Stimulated activated naive CD8-positive, alpha-beta T cell treated with anti-CD3 and anti-CD28 coated beads, Interleukin-15, Interleukin-2, amounts not matched to agents 100 ng/mL and 50 ng/mL, for 24 hours (primary cell): ENCODE measurements at regions not wholly inside any gene's neighbourhood (a gene's known extent, or its start where the extent isn't known, plus 50 kb on each side); places are given as distances from the start of the nearest gene placed in this dataset.

Source experiments
- H3K27ac Mint-ChIP-seq: one replicate; pipeline ENCODE4 v1.8.0; 2021; ENCODE audit warnings: mild to moderate bottlenecking, mixed read lengths
- H3K27me3 Mint-ChIP-seq: one replicate; pipeline ENCODE4 v1.8.0; 2021; ENCODE audit warnings: mixed read lengths
- H3K36me3 Mint-ChIP-seq: one replicate; pipeline ENCODE4 v1.8.0; 2021; ENCODE audit warnings: low read depth, mixed read lengths
- H3K4me1 Mint-ChIP-seq: one replicate; pipeline ENCODE4 v1.8.0; 2021; ENCODE audit warnings: low read depth, mixed read lengths
- H3K4me3 Mint-ChIP-seq: one replicate; pipeline ENCODE4 v1.8.0; 2021; ENCODE audit warnings: mild to moderate bottlenecking, mixed read lengths
- H3K9me3 Mint-ChIP-seq: one replicate; pipeline ENCODE4 v1.8.0; 2021; ENCODE audit warnings: mixed read lengths

DNA sequence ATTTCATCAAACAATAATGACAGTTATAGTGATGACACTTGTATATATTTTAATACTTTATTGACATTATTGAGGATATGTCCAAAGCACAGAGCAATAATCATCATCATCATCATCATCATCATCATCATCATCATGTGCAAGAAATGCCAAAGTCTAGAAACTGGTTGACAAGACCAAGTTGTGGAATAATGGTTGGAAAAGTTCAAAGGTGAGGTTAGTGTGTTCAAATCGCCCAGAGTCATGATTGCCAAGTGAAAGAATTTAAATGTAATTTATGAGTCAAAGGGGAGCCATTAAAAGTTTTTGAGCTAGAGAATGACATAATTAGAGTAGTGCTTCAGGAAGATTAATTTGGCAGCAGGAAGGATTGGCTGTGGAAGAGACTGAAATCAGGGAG lies 852.4 kb downstream of the SORCS1 start:
- H3K9me3 Mint-ChIP-seq: peaks cover 8% of the 10 kb centered on the region
- no peak overlapping the region for H3K27ac Mint-ChIP-seq
- H3K36me3 Mint-ChIP-seq: no peaks in the 10 kb centered on the region
- no peaks in the 10 kb centered on the region for H3K4me1 Mint-ChIP-seq
- no peak overlapping the region for H3K4me3 Mint-ChIP-seq
- no peaks in the 10 kb centered on the region for H3K27me3 Mint-ChIP-seq

- Mint-ChIP-seq H3K9me3 (peaks cover 8% of the 10 kb centered on the region), H3K27ac (no peak overlapping the region), H3K4me3 (no peak overlapping the region), H3K27me3 (no peaks in the 10 kb centered on the region), H3K36me3 (no peaks in the 10 kb centered on the region), H3K4me1 (no peaks in the 10 kb centered on the region)
Observed at GRCh38 chr10:106311590-106311989, 852.9 kb downstream of the SORCS1 start.

DNA sequence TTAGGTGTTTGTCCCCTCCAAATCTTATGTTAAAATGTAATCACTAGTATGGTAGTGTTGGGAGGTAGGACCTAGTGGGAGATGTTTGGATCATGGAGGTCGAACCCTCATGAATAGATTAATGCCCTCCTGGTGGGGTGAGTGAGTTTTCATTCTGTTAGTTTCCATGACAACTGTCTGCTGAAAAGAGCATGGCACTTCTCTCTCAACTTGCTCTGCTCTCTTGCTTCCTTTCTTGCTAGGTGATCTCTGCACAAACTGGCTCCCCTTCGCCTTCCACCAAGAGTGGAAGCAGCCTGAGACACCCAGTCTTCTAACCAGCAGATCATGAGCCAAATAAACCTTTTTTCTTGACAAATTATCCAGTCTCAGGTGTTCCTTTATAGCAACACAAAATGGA lies 853.9 kb downstream of the SORCS1 start:
- no peaks in the 10 kb centered on the region for H3K27me3 Mint-ChIP-seq
- H3K27ac Mint-ChIP-seq: no peak overlapping the region
- H3K36me3 Mint-ChIP-seq: no peaks in the 10 kb centered on the region
- no peaks in the 10 kb centered on the region for H3K4me1 Mint-ChIP-seq
- H3K9me3 Mint-ChIP-seq: peaks cover 8% of the 10 kb centered on the region
- H3K4me3 Mint-ChIP-seq: no peak overlapping the region

DNA sequence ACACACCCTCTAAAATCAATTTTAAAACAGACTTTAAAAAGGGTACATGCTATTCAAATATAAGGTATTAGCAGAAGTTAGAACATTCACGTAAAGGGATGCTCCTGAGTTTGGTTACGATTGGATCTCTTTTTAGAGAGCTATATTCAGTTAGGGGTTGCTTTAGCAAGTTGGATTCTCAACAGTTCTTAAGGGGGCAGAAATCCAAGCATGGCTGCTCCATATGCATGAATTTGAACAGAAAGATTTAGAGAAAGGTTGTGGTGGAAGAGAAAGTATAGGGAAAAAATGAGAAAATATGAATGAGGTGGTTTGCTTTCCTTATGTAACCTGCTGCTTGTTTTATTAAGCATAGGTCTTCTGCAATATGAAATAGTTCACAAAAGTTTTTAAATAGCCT lies 855.1 kb downstream of the SORCS1 start:
- Mint-ChIP-seq H3K36me3 (no peaks in the 10 kb centered on the region), H3K27ac (no peak overlapping the region), H3K27me3 (no peaks in the 10 kb centered on the region), H3K9me3 (peaks cover 8% of the 10 kb centered on the region), H3K4me1 (no peaks in the 10 kb centered on the region), H3K4me3 (no peak overlapping the region)

DNA sequence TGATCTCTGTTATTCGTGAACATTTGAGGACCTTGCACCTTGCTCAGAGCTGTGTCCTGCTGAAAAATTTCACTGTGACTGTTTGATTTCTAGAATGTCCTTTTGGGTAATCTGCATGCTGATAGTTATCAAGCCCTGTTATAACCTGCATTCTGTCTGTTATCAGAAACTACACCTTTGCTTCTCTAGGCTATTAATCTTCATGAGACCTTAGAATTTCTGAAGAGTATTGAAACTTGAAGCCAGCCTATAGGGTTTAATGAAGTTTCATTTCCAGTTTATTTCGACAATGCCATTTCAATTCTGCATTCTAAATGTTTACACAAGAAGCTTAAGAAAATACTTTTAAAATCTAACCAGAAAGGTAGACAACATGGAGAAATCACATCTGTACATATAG lies 856.2 kb downstream of the SORCS1 start:
- Mint-ChIP-seq H3K27ac (no peak overlapping the region), H3K4me3 (no peak overlapping the region), H3K9me3 (peaks cover 8% of the 10 kb centered on the region), H3K36me3 (no peaks in the 10 kb centered on the region), H3K27me3 (no peaks in the 10 kb centered on the region), H3K4me1 (no peaks in the 10 kb centered on the region)

DNA sequence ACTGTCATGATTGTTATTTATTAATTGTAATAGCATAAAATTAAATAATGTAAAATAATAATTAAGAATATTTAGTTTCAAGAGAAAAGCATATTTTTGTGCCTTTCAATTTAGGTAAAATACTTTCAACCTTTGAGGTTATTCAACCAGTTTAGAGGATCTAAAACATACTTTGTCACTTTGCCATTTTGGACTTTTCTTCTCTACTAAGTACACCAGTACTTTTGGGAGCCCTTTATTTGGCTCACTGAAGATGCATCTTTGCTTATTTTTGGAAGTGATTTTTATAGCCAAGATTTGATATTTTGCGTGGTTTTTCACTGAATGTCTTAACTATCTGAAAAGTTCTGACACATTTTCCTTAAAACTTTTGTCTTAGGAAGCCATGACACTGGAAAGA lies 860.5 kb downstream of the SORCS1 start:
- no peaks in the 10 kb centered on the region for H3K36me3 Mint-ChIP-seq
- no peak overlapping the region for H3K4me3 Mint-ChIP-seq
- H3K27me3 Mint-ChIP-seq: no peaks in the 10 kb centered on the region
- no peak overlapping the region for H3K27ac Mint-ChIP-seq
- peaks cover 9% of the 10 kb centered on the region for H3K9me3 Mint-ChIP-seq
- H3K4me1 Mint-ChIP-seq: no peaks in the 10 kb centered on the region

DNA sequence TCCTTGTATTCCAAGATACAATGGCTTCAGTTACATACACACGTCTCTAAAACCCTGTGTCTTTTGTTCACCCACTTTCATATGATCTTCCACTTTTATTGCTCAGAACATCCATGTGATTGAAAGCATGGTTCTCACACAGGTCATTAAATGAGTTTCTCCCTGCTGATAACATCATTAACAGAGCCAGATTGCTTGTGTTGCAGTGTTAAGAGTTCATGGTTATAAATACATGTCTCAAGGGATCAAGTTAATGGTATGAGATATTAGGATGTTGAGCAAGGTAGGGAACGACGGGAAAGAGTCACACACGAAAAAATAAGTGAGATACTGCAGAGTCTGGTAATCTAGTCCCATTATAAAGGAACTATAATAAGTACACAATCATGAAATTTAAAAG lies 861.5 kb downstream of the SORCS1 start:
- Mint-ChIP-seq H3K27ac (no peak overlapping the region), H3K36me3 (no peaks in the 10 kb centered on the region), H3K4me3 (no peak overlapping the region), H3K27me3 (no peaks in the 10 kb centered on the region), H3K9me3 (peaks cover 4% of the 10 kb centered on the region), H3K4me1 (no peaks in the 10 kb centered on the region)

- Mint-ChIP-seq H3K36me3 (no peaks in the 10 kb centered on the region), H3K27me3 (no peaks in the 10 kb centered on the region), H3K4me3 (no peak overlapping the region), H3K9me3 (peaks cover 9% of the 10 kb centered on the region), H3K4me1 (no peaks in the 10 kb centered on the region), H3K27ac (no peak overlapping the region)
Observed at GRCh38 chr10:106301146-106301545, 863.4 kb downstream of the SORCS1 start.

GRCh38 chr10:106296750-106297392 lies 867.6 kb downstream of the SORCS1 start:
- H3K9me3 Mint-ChIP-seq: peaks cover 4% of the 10 kb centered on the region
- H3K4me1 Mint-ChIP-seq: no peaks in the 10 kb centered on the region
- no peak overlapping the region for H3K4me3 Mint-ChIP-seq
- no peaks in the 10 kb centered on the region for H3K27me3 Mint-ChIP-seq
- H3K36me3 Mint-ChIP-seq: no peaks in the 10 kb centered on the region
- H3K27ac Mint-ChIP-seq: no peak overlapping the region

DNA sequence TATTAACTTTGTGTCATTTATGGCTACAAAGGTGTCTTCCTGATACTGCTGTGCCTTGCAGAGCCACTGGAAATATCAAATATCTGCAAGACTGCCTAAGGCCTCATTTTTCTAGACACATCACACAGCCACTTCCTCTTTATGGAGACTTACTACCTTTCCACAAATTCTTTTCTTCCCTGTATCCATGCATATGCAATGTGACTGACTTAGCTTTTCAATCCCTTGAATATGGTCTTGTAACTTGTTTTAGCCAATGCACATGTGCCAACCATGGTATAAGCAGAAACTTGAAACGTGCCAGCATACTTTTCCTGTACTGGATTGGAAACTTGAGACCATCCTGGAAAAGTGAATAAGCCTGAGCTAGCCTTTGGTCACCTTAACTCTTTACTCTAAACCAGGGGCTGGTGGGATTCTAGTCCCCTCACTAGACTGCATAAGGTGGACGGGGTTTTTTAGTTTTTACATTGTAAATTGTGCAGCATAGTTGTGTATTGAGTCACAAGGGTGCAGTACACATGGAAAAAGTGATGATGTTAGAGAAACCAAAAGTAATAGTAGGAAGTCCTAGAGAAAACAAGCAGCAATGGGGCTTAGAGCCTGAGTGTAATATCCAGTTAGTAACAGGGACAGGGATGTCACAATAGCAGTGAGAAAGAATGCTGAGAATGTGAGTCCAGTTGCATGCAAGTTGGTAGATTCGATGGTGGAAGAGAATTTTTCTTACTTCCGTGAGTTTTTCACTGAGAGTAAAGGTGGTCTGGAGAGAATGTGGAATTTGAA lies 879.5 kb downstream of the SORCS1 start:
- H3K27ac Mint-ChIP-seq: no peak overlapping the region
- H3K36me3 Mint-ChIP-seq: no peaks in the 10 kb centered on the region
- no peaks in the 10 kb centered on the region for H3K27me3 Mint-ChIP-seq
- peaks cover 37% of the 10 kb centered on the region for H3K9me3 Mint-ChIP-seq
- H3K4me3 Mint-ChIP-seq: no peak overlapping the region
- H3K4me1 Mint-ChIP-seq: no peaks in the 10 kb centered on the region

- H3K27me3 Mint-ChIP-seq: no peaks in the 10 kb centered on the region
- no peak overlapping the region for H3K27ac Mint-ChIP-seq
- no peaks in the 10 kb centered on the region for H3K36me3 Mint-ChIP-seq
- no peaks in the 10 kb centered on the region for H3K4me1 Mint-ChIP-seq
- peaks cover 25% of the 10 kb centered on the region for H3K9me3 Mint-ChIP-seq
- H3K4me3 Mint-ChIP-seq: no peak overlapping the region
Observed at GRCh38 chr10:106280896-106281460, 883.5 kb downstream of the SORCS1 start.

GRCh38 chr10:106278383-106278782 lies 886.1 kb downstream of the SORCS1 start:
- Mint-ChIP-seq H3K4me3 (no peak overlapping the region), H3K9me3 (peaks cover 14% of the 10 kb centered on the region), H3K36me3 (no peaks in the 10 kb centered on the region), H3K27ac (no peak overlapping the region), H3K4me1 (no peaks in the 10 kb centered on the region), H3K27me3 (no peaks in the 10 kb centered on the region)

GRCh38 chr10:106271237-106271636 lies 893.3 kb downstream of the SORCS1 start:
- no peaks in the 10 kb centered on the region for H3K36me3 Mint-ChIP-seq
- no peak overlapping the region for H3K4me3 Mint-ChIP-seq

DNA sequence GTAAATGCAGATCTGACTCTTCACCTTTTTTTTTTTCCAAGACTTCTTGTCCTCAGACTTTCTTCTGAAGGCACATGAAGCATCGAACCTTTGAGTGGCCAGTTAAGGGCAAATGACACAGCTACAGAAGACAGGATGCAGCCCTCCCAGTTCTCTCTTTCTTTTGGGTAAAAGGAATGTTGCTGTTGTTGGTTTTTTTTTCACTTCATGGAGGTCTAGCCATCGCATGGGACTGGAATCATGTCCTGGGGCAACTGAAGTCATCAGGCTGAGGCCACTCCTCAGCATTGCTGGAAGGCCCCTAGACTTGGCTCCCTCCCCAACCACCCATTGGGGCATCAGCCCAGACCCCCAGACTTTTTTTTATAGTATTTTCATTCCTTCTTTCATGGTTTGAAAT lies 896.5 kb downstream of the SORCS1 start:
- H3K36me3 Mint-ChIP-seq: no peaks in the 10 kb centered on the region
- H3K4me3 Mint-ChIP-seq: no peak overlapping the region
- H3K4me1 Mint-ChIP-seq: no peaks in the 10 kb centered on the region
- H3K9me3 Mint-ChIP-seq: peaks cover 8% of the 10 kb centered on the region
- H3K27me3 Mint-ChIP-seq: no peaks in the 10 kb centered on the region
- H3K27ac Mint-ChIP-seq: no peak overlapping the region

More at GRCh38 chr10:106271237-106271636, 893.3 kb downstream of the SORCS1 start:
- H3K4me1 Mint-ChIP-seq: no peaks in the 10 kb centered on the region
- no peak overlapping the region for H3K27ac Mint-ChIP-seq
- peaks cover 14% of the 10 kb centered on the region for H3K9me3 Mint-ChIP-seq
- H3K27me3 Mint-ChIP-seq: no peaks in the 10 kb centered on the region

DNA sequence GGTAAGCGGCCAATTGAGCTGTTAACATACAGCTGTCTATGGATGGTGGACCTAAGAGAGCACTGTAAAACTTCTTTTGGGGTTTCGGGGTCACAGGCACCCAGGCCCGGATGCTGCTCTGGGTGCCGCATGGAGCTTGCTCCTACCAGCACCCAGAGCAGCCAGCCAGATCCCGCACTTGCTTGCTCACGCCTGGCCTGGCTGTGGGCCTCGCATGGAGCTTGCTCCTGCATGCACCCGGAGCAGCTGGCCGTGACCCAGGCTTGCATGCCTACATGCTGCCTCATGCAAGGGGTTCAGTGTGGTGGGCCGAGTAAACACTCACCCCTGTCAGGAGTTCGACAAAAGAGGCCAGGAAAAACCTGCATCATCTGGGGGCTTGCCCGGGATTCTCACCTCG lies 896.9 kb downstream of the SORCS1 start:
- Mint-ChIP-seq H3K27ac (no peak overlapping the region), H3K27me3 (no peaks in the 10 kb centered on the region), H3K4me3 (no peak overlapping the region), H3K4me1 (no peaks in the 10 kb centered on the region), H3K9me3 (peaks cover 8% of the 10 kb centered on the region), H3K36me3 (no peaks in the 10 kb centered on the region)
